ENCODE measurements at regions not wholly inside any gene's neighbourhood (a gene's known extent, or its start where the extent isn't known, plus 50 kb on each side); places are given as distances from the start of the nearest gene placed in this dataset.
"Not testable (repeated sequence)": the region's sequence is repeated elsewhere in the genome, so short reads cannot be mapped to it uniquely, and the experiment has no call there.

DNA sequence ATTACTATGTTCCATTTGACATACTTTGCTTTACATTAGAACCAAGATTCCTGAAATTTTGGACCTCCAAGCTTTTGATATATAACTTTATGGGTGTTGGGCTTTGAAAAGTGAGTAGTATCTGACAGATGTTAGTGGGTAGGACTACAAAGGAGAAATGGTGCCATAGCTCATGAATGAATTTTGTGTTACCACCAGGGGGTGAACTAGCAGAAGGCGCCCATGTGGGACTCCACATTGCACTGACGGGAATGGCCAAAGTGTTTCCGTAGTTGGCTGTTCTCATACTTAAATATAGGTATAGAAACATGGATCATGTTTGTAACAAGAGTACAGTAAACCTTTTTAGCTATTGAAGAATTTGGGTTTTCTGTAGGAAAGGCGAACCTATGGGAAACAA lies 337.5 kb downstream of the FLRT2 start:
- TF ChIP-seq, protein P1, sequence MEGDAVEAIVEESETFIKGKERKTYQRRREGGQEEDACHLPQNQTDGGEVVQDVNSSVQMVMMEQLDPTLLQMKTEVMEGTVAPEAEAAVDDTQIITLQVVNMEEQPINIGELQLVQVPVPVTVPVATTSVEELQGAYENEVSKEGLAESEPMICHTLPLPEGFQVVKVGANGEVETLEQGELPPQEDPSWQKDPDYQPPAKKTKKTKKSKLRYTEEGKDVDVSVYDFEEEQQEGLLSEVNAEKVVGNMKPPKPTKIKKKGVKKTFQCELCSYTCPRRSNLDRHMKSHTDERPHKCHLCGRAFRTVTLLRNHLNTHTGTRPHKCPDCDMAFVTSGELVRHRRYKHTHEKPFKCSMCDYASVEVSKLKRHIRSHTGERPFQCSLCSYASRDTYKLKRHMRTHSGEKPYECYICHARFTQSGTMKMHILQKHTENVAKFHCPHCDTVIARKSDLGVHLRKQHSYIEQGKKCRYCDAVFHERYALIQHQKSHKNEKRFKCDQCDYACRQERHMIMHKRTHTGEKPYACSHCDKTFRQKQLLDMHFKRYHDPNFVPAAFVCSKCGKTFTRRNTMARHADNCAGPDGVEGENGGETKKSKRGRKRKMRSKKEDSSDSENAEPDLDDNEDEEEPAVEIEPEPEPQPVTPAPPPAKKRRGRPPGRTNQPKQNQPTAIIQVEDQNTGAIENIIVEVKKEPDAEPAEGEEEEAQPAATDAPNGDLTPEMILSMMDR (IDR thresholded peaks at IDR 0.05; ENCODE audit: insufficient read depth, low read length, poor library complexity, severe bottlenecking) = peak; percentile 14
- DNase-seq (ENCODE audit: low read depth) = no peak
- no peaks in the 10 kb centered on the region for H3K36me3 ChIP-seq (ENCODE audit: control insufficient read depth, insufficient read depth, low read length)
- H3K4me3 ChIP-seq (ENCODE audit: low read depth, low read length) = no peak overlapping the region
- no peaks in the 10 kb centered on the region for H3K27me3 ChIP-seq (ENCODE audit: control insufficient read depth, insufficient read depth, low read length)

DNA sequence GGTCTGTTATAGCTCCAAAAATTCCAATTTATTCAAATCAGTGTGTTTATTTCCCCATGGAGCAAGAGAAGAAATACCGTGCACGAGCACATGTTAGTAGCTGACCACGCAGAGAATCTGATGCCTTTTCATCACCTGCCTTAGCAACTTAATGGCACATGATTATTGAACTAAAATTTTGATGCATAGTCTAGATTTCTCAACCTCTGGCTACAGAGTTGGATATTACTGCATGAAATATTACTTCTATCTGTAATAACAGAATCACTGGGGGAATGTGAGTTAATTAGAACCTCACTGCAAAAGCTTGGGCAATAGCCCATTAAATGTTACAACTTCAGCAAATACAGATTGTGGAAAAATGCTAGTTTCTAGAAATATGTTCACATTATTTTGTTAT lies 335.8 kb downstream of the FLRT2 start:
- Histone ChIP-seq H3K4me3 (ENCODE audit: low read depth, low read length) (no peak overlapping the region), H3K36me3 (ENCODE audit: control insufficient read depth, insufficient read depth, low read length) (no peaks in the 10 kb centered on the region), H3K27me3 (ENCODE audit: control insufficient read depth, insufficient read depth, low read length) (no peaks in the 10 kb centered on the region)
- no peak for DNase-seq (ENCODE audit: low read depth)
- TF ChIP-seq, protein P1 (IDR thresholded peaks at IDR 0.05; ENCODE audit: insufficient read depth, low read length, poor library complexity, severe bottlenecking) = no peak

DNA sequence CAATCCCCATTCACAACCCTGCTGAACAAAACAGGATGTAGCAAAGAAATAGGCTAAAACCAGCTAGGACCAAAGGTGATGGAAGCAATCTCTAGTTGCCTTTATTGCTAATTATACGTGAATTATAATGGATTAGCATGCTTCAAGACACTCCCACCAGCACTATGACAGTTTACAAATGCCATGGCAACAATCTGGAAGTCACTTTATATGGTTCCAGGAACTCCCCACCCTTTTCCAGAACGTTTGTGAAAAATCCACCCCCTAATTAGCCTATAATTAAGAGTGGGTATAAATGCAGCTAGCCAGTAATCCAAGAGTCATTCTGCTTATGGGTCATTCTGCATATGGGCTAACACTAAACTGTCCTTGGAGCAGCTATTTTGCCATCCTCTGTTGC lies 328.7 kb downstream of the FLRT2 start:
- TF ChIP-seq, protein P1 (IDR thresholded peaks at IDR 0.05; ENCODE audit: insufficient read depth, low read length, poor library complexity, severe bottlenecking) = no peak

DNA sequence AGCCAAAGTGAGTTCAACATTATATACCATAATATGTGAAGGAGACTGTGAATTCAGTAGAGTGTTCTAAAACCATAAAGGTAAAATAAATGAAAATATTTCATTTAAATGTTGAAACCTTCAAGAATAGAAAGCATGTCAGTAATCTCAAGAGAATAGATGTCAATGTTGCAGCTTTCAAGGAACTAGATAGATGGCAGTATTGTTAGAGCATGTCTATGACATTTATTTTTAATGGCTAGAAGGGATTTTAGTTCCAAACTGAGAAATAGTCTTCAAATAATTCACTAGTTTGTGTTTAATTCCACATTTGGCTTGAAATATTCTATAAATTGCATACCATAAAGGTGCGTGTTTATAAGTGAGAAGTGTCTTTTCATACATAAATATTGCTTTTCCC lies 326.5 kb downstream of the FLRT2 start:
- TF ChIP-seq, protein P1 (IDR thresholded peaks at IDR 0.05; ENCODE audit: insufficient read depth, low read length, poor library complexity, severe bottlenecking) = peak; percentile 22
- H3K27me3 ChIP-seq (ENCODE audit: control insufficient read depth, insufficient read depth, low read length) = no peaks in the 10 kb centered on the region
- DNase-seq (ENCODE audit: low read depth) = no peak
- no peaks in the 10 kb centered on the region for H3K36me3 ChIP-seq (ENCODE audit: control insufficient read depth, insufficient read depth, low read length)
- H3K4me3 ChIP-seq (ENCODE audit: low read depth, low read length) = no peak overlapping the region

More for the DNA sequence above, 328.7 kb downstream of the FLRT2 start:
- H3K36me3 ChIP-seq (ENCODE audit: control insufficient read depth, insufficient read depth, low read length) = no peaks in the 10 kb centered on the region
- DNase-seq (ENCODE audit: low read depth) = no peak
- H3K27me3 ChIP-seq (ENCODE audit: control insufficient read depth, insufficient read depth, low read length) = no peaks in the 10 kb centered on the region
- no peak overlapping the region for H3K4me3 ChIP-seq (ENCODE audit: low read depth, low read length)

DNA sequence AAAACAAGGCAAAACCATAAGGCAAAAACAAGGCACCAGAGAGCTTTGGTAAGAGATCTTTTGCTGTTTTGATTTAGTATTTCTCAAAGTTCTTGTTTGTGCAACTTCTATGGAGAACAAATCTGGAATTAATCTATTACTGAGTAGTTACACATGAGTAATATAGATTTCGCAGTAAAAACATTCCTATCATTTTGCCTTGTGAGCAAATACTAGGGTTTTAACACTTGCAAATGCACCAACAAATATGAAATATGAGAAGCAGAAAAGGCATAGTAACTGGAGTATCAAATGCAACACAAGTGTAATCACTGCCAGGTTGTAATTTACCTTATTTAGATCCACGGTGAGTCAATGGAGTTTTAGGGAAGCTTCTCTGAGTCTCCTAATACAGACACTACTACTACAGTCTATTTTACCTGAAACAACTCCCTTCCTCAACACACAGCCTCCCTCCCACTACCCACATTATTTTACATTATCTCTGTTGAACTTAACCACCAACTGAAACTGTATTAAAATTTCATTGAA lies 324.1 kb downstream of the FLRT2 start:
- TF ChIP-seq, protein P1 (IDR thresholded peaks at IDR 0.05; ENCODE audit: insufficient read depth, low read length, poor library complexity, severe bottlenecking) = no peak
- Histone ChIP-seq H3K27me3 (ENCODE audit: control insufficient read depth, insufficient read depth, low read length) (no peaks in the 10 kb centered on the region), H3K36me3 (ENCODE audit: control insufficient read depth, insufficient read depth, low read length) (no peaks in the 10 kb centered on the region), H3K4me3 (ENCODE audit: low read depth, low read length) (no peak overlapping the region)
- no peak for DNase-seq (ENCODE audit: low read depth)

DNA sequence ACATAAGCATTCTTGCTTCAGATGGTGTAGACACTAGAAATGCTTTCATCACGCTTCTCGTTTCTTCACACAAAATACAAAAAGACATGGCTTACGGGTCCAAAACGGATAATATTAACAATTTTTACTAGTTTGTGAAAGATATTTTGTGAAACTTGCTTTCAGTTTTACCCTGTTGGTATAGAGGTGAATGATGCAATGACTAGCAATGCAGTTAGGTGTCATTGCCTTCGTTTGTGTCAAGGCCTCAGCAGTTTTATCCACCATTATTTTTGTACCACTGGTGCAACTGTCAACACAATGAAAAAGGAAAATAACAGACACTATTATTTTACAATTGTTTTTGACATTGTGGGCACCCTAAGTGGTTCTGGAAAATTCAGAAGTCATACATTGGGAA lies 323.0 kb downstream of the FLRT2 start:
- Histone ChIP-seq H3K27me3 (ENCODE audit: control insufficient read depth, insufficient read depth, low read length) (no peaks in the 10 kb centered on the region), H3K36me3 (ENCODE audit: control insufficient read depth, insufficient read depth, low read length) (no peaks in the 10 kb centered on the region), H3K4me3 (ENCODE audit: low read depth, low read length) (no peak overlapping the region)
- TF ChIP-seq, protein P1 (IDR thresholded peaks at IDR 0.05; ENCODE audit: insufficient read depth, low read length, poor library complexity, severe bottlenecking) = no peak
- DNase-seq (ENCODE audit: low read depth) = no peak

DNA sequence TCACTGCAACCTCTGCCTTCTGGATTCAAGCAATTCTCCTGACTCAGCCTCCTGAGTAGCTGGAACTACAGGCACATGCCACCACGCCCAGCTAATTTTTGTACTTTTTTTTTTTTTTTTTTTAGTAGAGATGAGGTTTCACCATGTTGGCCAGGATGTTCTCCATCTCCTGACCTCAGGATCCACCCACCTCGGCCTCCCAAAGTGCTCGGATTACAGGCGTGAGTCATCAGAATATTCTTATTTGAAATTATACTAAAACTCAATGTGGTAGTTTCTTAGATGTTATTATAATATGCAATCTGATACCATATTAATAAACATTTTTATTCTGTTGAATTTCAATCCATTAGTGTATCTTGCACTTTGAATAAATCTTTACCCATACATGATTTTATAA lies 322.2 kb downstream of the FLRT2 start:
- not testable (repeated sequence) for H3K36me3 ChIP-seq (ENCODE audit: control insufficient read depth, insufficient read depth, low read length); DNase-seq (ENCODE audit: low read depth); H3K4me3 ChIP-seq (ENCODE audit: low read depth, low read length); H3K27me3 ChIP-seq (ENCODE audit: control insufficient read depth, insufficient read depth, low read length)

DNA sequence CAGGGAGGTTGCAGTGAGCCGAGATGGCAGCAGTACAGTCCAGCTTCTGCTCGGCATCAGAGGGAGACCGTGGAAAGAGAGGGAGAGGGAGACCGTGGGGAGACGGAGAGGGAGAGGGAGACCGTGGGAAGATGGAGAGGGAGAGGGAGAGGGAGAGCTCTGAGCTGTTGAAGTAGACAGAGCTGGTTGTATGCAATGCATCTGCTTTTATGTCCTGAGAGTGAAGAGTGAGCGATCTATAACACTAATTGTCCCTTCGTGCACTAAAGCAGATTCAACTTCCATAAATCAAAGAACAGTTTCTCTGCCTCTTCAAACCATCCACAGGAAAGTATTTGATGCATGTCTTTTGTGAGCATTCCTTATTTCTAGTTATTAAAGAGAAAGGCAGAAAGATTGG lies 300.6 kb downstream of the FLRT2 start:
- not testable (repeated sequence) for H3K4me3 ChIP-seq (ENCODE audit: low read depth, low read length); DNase-seq (ENCODE audit: low read depth)

DNA sequence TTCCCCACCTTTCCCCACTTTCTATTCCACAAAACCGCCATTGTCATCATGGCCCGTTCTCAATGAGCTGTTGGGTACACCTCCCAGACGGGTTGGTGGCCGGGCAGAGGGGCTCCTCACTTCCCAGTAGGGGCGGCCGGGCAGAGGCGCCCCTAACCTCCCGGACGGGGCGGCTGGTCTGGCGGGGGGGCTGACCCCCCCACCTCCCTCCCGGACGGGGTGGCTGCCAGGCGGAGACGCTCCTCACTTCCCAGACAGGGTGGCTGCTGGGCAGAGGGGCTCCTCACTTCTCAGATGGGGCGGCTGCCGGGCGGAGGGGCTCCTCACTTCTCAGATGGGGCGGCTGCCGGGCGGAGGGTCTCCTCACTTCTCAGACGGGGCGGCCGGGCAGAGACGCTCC lies 299.7 kb downstream of the FLRT2 start:
- not testable (repeated sequence) for DNase-seq (ENCODE audit: low read depth)

More for the DNA sequence above, 300.6 kb downstream of the FLRT2 start:
- H3K36me3 ChIP-seq (ENCODE audit: control insufficient read depth, insufficient read depth, low read length); H3K27me3 ChIP-seq (ENCODE audit: control insufficient read depth, insufficient read depth, low read length): not testable (repeated sequence)

More for the DNA sequence above, 299.7 kb downstream of the FLRT2 start:
- H3K4me3 ChIP-seq (ENCODE audit: low read depth, low read length); H3K27me3 ChIP-seq (ENCODE audit: control insufficient read depth, insufficient read depth, low read length); H3K36me3 ChIP-seq (ENCODE audit: control insufficient read depth, insufficient read depth, low read length): not testable (repeated sequence)

Data from kidney epithelial cell (primary cell).